ENCODE measurements at regions not wholly inside any gene's neighbourhood (a gene's known extent, or its start where the extent isn't known, plus 50 kb on each side); places are given as distances from the start of the nearest gene placed in this dataset.

GRCh38 chr4:57911203-57911602, 801.0 kb upstream of the IGFBP7 start:
- Mint-ChIP-seq H3K27me3 (ENCODE audit: low read depth) (no peaks in the 10 kb centered on the region), H3K27ac (peak overlapping the region in 1 of 3 experiments; percentile 72), H3K4me1 (no peaks in the 10 kb centered on the region), H3K36me3 (ENCODE audit: low read depth) (no peaks in the 10 kb centered on the region), H3K4me3 (no peak overlapping the region), H3K9me3 (peaks cover 2% of the 10 kb centered on the region)
- TF ChIP-seq, protein P1, sequence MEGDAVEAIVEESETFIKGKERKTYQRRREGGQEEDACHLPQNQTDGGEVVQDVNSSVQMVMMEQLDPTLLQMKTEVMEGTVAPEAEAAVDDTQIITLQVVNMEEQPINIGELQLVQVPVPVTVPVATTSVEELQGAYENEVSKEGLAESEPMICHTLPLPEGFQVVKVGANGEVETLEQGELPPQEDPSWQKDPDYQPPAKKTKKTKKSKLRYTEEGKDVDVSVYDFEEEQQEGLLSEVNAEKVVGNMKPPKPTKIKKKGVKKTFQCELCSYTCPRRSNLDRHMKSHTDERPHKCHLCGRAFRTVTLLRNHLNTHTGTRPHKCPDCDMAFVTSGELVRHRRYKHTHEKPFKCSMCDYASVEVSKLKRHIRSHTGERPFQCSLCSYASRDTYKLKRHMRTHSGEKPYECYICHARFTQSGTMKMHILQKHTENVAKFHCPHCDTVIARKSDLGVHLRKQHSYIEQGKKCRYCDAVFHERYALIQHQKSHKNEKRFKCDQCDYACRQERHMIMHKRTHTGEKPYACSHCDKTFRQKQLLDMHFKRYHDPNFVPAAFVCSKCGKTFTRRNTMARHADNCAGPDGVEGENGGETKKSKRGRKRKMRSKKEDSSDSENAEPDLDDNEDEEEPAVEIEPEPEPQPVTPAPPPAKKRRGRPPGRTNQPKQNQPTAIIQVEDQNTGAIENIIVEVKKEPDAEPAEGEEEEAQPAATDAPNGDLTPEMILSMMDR (IDR thresholded peaks at IDR 0.05; ENCODE audit: unreplicated experiment in 3 of 3): no peak

- Mint-ChIP-seq H3K9me3 (peaks cover 2% of the 10 kb centered on the region), H3K4me1 (no peaks in the 10 kb centered on the region), H3K27me3 (ENCODE audit: low read depth) (no peaks in the 10 kb centered on the region), H3K27ac (no peak overlapping the region), H3K36me3 (ENCODE audit: low read depth) (no peaks in the 10 kb centered on the region), H3K4me3 (no peak overlapping the region)
- TF ChIP-seq, protein P1 (IDR thresholded peaks at IDR 0.05; ENCODE audit: unreplicated experiment in 3 of 3): no peak
These were observed 800.0 kb upstream of the IGFBP7 start for GRCh38 chr4:57910151-57910550.

DNA sequence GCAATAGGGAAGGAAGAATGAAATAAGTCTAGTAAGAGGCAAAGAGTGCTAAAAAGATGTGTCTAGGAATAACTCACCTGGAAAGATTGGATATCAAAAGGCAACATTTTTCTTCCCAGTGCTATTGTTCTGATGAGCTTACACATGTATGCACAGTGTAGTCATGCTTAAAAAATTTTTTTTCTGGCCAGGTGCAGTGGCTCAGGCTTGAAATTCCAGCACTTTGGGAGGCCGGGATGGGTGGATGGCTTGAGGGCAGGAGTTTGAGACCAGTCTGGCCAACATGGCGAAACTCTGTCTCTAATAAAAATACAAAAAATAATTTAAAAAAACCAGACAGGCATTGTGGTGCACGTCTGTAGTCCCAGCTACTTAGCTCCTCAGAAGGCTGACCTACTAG, 795.8 kb upstream of the IGFBP7 start:
- H3K27ac Mint-ChIP-seq: no peak overlapping the region
- H3K4me1 Mint-ChIP-seq: no peaks in the 10 kb centered on the region
- no peaks in the 10 kb centered on the region for H3K27me3 Mint-ChIP-seq (ENCODE audit: low read depth)
- H3K9me3 Mint-ChIP-seq: peaks cover 2% of the 10 kb centered on the region
- TF ChIP-seq, protein P1 (IDR thresholded peaks at IDR 0.05; ENCODE audit: unreplicated experiment in 3 of 3): no peak
- no peak overlapping the region for H3K4me3 Mint-ChIP-seq
- H3K36me3 Mint-ChIP-seq (ENCODE audit: low read depth): no peaks in the 10 kb centered on the region

- no peaks in the 10 kb centered on the region for H3K27me3 Mint-ChIP-seq (ENCODE audit: low read depth)
- TF ChIP-seq, protein P1 (IDR thresholded peaks at IDR 0.05; ENCODE audit: unreplicated experiment in 3 of 3): no peak
- H3K27ac Mint-ChIP-seq: peak overlapping the region in 1 of 3 experiments; percentile 19
- H3K36me3 Mint-ChIP-seq (ENCODE audit: low read depth): no peaks in the 10 kb centered on the region
- no peaks in the 10 kb centered on the region for H3K9me3 Mint-ChIP-seq
- peaks cover 10% of the 10 kb centered on the region for H3K4me1 Mint-ChIP-seq
- no peak overlapping the region for H3K4me3 Mint-ChIP-seq
These were observed 766.9 kb upstream of the IGFBP7 start for GRCh38 chr4:57877047-57877458.

GRCh38 chr4:57875829-57876392, 765.7 kb upstream of the IGFBP7 start:
- Mint-ChIP-seq H3K36me3 (ENCODE audit: low read depth) (no peaks in the 10 kb centered on the region), H3K4me1 (peaks cover 10% of the 10 kb centered on the region), H3K4me3 (no peak overlapping the region), H3K9me3 (no peaks in the 10 kb centered on the region), H3K27ac (no peak overlapping the region), H3K27me3 (ENCODE audit: low read depth) (no peaks in the 10 kb centered on the region)
- TF ChIP-seq, protein P1 (IDR thresholded peaks at IDR 0.05; ENCODE audit: unreplicated experiment in 3 of 3): no peak

- no peaks in the 10 kb centered on the region for H3K4me1 Mint-ChIP-seq
- TF ChIP-seq, protein P1 (IDR thresholded peaks at IDR 0.05; ENCODE audit: unreplicated experiment in 3 of 3): no peak
- no peak overlapping the region for H3K4me3 Mint-ChIP-seq
- no peak overlapping the region for H3K27ac Mint-ChIP-seq
- H3K36me3 Mint-ChIP-seq (ENCODE audit: low read depth): no peaks in the 10 kb centered on the region
- H3K27me3 Mint-ChIP-seq (ENCODE audit: low read depth): no peaks in the 10 kb centered on the region
- H3K9me3 Mint-ChIP-seq: no peaks in the 10 kb centered on the region
These were observed 756.4 kb upstream of the IGFBP7 start for GRCh38 chr4:57866468-57867171.
